K562 (cell line): ENCODE measurements at regions not wholly inside any gene's neighbourhood (a gene's known extent, or its start where the extent isn't known, plus 50 kb on each side); places are given as distances from the start of the nearest gene placed in this dataset.
A peak's percentile ranks its signal among the peaks of the same experiment; 100 is the strongest.

Source experiments
- ATAC-seq: fragments of 200-7000 bp; cut with Tn5 transposase; 3 replicates; pipeline ENCODE4 v1.9.1; 2020; ENCODE audit warnings: moderate library complexity
- BruUV-seq: library from RNA; stranded (reverse); fragments of 400-500 nt; replicated peaks from 2 replicates; lab custom pipeline; 2021; lab: Mats Ljungman, UMichigan
- CTCF ChIA-PET: fragments of 300-600 bp; formaldehyde crosslinking; extraction: SDS; loops from one replicate; lab custom pipeline; 2021; ENCODE audit warnings: low intra/inter-chr PET ratio; lab: Yijun Ruan, JAX
- POLR2A ChIA-PET: fragments of 300-600, 350-650 bp; sonication (Branson Sonifier 250); formaldehyde crosslinking; extraction: SDS; loops from one replicate; lab custom pipeline; 2021; ENCODE audit warnings: antibody characterized with exemption, inconsistent platforms; lab: Yijun Ruan, JAX
- DNase-seq, 4 experiments: peaks; one replicate each; pipeline versions ENCODE4 v3.0.0 to v3.0.0-alpha.2; 2011 to 2018; ENCODE audit warnings: low spot score in 3 of 4, mixed read lengths in 3 of 4; ENCODE audit errors: extremely low read depth in 1 of 4
- FAIRE-seq: peaks from 2 replicates; lab custom pipeline; 2011; peaks lifted over from hg19 to GRCh38; lab: Jason Lieb, UNC
- H2AFZ ChIP-seq: 2 replicates; pipeline ENCODE4 v1.6.0; 2011; ENCODE audit warnings: low read depth, low read length, control low read depth, inconsistent platforms
- H3K27ac ChIP-seq: fragments of 200-600 bp; 3 replicates; pipeline ENCODE4 v1.8.0; 2011; ENCODE audit warnings: low read depth, mild to moderate bottlenecking, control low read depth, inconsistent platforms, low read length, moderate library complexity, mixed read lengths; ENCODE audit errors: extremely low read depth
- H3K27me3 ChIP-seq, 2 experiments: fragments of 300-600 bp in 1 of 2; 2 replicates in 1 of 2; 3 replicates in 1 of 2; pipeline versions ENCODE4 v1.6.0 to v1.8.0; 2011; ENCODE audit warnings: inconsistent platforms in 2 of 2, low read length in 2 of 2, mild to moderate bottlenecking in 1 of 2, mixed read lengths in 1 of 2, moderate library complexity in 1 of 2; ENCODE audit not compliant: control insufficient read depth in 2 of 2, insufficient read depth in 2 of 2
- H3K36me3 ChIP-seq: fragments of 300-600 bp; 3 replicates; pipeline ENCODE4 v1.8.0; 2011; ENCODE audit warnings: mild to moderate bottlenecking, low read length, inconsistent platforms; ENCODE audit not compliant: control insufficient read depth, insufficient read depth
- H3K4me1 ChIP-seq, 2 experiments: fragments of 200-600 bp in 1 of 2; replicated peaks in 1 of 2; 2 replicates in 1 of 2; 3 replicates in 1 of 2; pipeline versions ENCODE4 v1.5.1 to v1.8.0; 2011; ENCODE audit warnings: inconsistent platforms in 2 of 2, low read length in 2 of 2, mild to moderate bottlenecking in 1 of 2, mixed read lengths in 1 of 2, moderate library complexity in 1 of 2; ENCODE audit not compliant: control insufficient read depth in 2 of 2, insufficient read depth in 2 of 2
- H3K4me2 ChIP-seq: 2 replicates; pipeline ENCODE4 v1.6.1; 2011; ENCODE audit warnings: low read length, control low read depth, inconsistent platforms, mixed read lengths; ENCODE audit not compliant: insufficient read depth
- H3K4me3 ChIP-seq: fragments of 200-600 bp; sonication (generic), shearing (Covaris generic); 2 replicates; pipeline ENCODE4 v1.5.1; 2016; ENCODE audit warnings: control low read depth, inconsistent platforms
- H3K79me2 ChIP-seq: fragments of 200-600 bp; 3 replicates; pipeline ENCODE4 v1.8.0; 2011; ENCODE audit warnings: low read length, inconsistent platforms; ENCODE audit not compliant: control insufficient read depth, insufficient read depth
- H3K9ac ChIP-seq, 2 experiments: 2 replicates each; pipeline versions ENCODE4 v1.6.0 to v1.6.1; 2011; ENCODE audit warnings: low read depth in 2 of 2, low read length in 2 of 2, control low read depth in 1 of 2, inconsistent platforms in 1 of 2, mild to moderate bottlenecking in 1 of 2, mixed read lengths in 1 of 2; ENCODE audit not compliant: insufficient read depth in 1 of 2
- H3K9me1 ChIP-seq: one replicate; pipeline ENCODE4 v1.6.0; 2011; ENCODE audit warnings: inconsistent platforms, mild to moderate bottlenecking, low read length, moderate library complexity; ENCODE audit not compliant: control insufficient read depth, insufficient read depth
- H3K9me3 ChIP-seq: replicated peaks from 2 replicates; pipeline ENCODE4 v1.5.1; 2011; ENCODE audit warnings: low read depth, low read length, inconsistent platforms; ENCODE audit not compliant: control insufficient read depth, insufficient read depth
- H4K20me1 ChIP-seq: replicated peaks from 2 replicates; pipeline ENCODE4 v1.6.1; 2011; ENCODE audit warnings: low read length, inconsistent platforms, mixed read lengths; ENCODE audit not compliant: control insufficient read depth, insufficient read depth
- BCOR ChIP-seq: fragments of 450-650 bp; IDR thresholded peaks from 2 replicates; pipeline ENCODE4 v1.6.1; 2016
- CEBPG ChIP-seq, 3 experiments: fragments of 200-800 bp in 1 of 3; sonication (Bioruptor generic) in 1 of 3; sonication (generic) in 1 of 3; formaldehyde crosslinking in 1 of 3; IDR thresholded peaks in 2 of 3; conservative IDR thresholded peaks in 1 of 3; 2 replicates each; pipeline versions ENCODE4 v1.6.1 to v1.8.0; 2016 to 2022; ENCODE audit warnings: missing compliant biosample characterization in 2 of 3, missing genetic modification characterization in 2 of 3, mild to moderate bottlenecking in 1 of 3, missing genetic modification reagents in 1 of 3
- EP300 ChIP-seq: IDR thresholded peaks from 2 replicates; pipeline ENCODE4 v1.6.1; 2012; ENCODE audit warnings: low read length, improper control_type of control experiment
- FOXJ2 ChIP-seq: fragments of 200-800 bp; sonication (Bioruptor generic); IDR thresholded peaks from 2 replicates; pipeline ENCODE4 v1.6.1; 2016; ENCODE audit warnings: missing genetic modification characterization, missing compliant biosample characterization
- RBM25 ChIP-seq: fragments of 200-400 bp; formaldehyde crosslinking; IDR thresholded peaks from 2 replicates; pipeline ENCODE4 v1.6.1; 2018; ENCODE audit warnings: low read length, low read depth, moderate library complexity; ENCODE audit not compliant: severe bottlenecking
- WGBS: fragments of 100-300 bp; shearing (Covaris generic); methylation state at CpG from one replicate; pipeline ENCODE4 v1.1.6; 2016; ENCODE audit warnings: low coverage, mixed read lengths; ENCODE audit not compliant: insufficient coverage; ENCODE audit errors: missing lambda C conversion rate; 5-methylcytosine and 5-hydroxymethylcytosine counted together
- in situ Hi-C: fragments of 300-500 bp; cut with MboI; formaldehyde crosslinking; loops from 4 replicates; pipeline ENCODE4 v1.15.0; 2018; ENCODE audit warnings: inconsistent platforms, mixed read lengths
- intact Hi-C: fragments of 100-400 bp; cut with micrococcal nuclease; formaldehyde crosslinking; loops from 2 replicates; pipeline ENCODE4 v1.14.2; 2022
- TF ChIP-seq, protein P1 (sequence below), 2 experiments: fragments of 250-450 bp in 1 of 2; fragments of 450-650 bp in 1 of 2; sonication (Bioruptor Pico) in 1 of 2; IDR thresholded peaks; 2 replicates each; pipeline versions ENCODE4 v1.6.1 to v1.8.0; 2016 to 2021; ENCODE audit warnings: mild to moderate bottlenecking in 2 of 2, moderate library complexity in 2 of 2, missing compliant biosample characterization in 1 of 2, missing genetic modification characterization in 1 of 2

DNA sequence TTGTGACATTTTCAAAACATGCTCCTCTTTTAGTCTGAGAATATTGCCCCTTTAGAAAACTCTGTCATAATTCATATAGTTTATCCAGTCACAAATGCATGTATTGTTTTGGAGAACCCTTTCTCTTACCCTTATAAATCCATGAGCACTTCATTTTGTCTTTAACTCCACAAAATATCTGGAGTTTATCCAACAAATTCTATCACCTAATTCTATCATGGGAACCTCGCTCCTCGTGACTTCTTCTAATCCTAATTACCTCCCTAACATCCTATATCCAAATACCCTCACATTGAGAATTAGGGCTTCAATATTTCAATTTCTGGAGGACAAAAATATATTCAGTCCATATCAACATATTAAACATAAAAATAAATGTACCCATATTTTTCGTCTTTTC, 1565.9 kb downstream of the ARAP2 start (continued):
- no peak for TF ChIP-seq RBM25
- TF ChIP-seq, protein P1, sequence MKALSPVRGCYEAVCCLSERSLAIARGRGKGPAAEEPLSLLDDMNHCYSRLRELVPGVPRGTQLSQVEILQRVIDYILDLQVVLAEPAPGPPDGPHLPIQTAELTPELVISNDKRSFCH (CRISPR knock-in tag; IDR thresholded peaks at IDR 0.05): no peak
- TF ChIP-seq, protein P1 (tag; IDR thresholded peaks at IDR 0.05): no peak
- no peak for TF ChIP-seq EP300
- TF ChIP-seq BCOR: no peak

DNA sequence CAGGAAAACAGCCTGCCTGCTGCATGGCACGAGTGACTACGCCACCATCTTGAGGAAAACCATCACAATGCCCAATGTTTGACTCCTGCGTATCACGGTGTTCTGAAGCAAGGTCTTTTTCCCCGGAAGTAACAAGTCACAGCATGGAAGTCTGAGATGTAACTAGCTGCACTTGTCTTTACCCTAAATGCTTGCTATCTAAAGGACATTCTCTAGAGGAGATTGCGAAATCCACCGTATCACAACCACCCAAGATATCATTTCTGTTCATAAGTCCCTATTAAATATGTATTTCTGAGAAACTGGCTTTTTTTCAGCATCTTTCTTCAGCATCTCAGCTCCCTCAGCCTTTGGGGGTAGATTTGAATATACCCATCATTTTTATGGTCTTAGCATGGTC, 1565.1 kb downstream of the ARAP2 start:
- no TSS peak for BruUV-seq
- intact Hi-C loops: no loop called here
- H4K20me1 ChIP-seq: no peaks in the 10 kb centered on the region
- no peaks in the 10 kb centered on the region; the same call in 1 of the 2 replicates for H3K9me3 ChIP-seq
- no peak for DNase-seq
- no peaks in the 10 kb centered on the region for H3K79me2 ChIP-seq
- no peak for TF ChIP-seq FOXJ2 (tag)
- no peak for TF ChIP-seq CEBPG (CRISPR knock-in tag; IDR thresholded peaks at IDR 0.05)
- TF ChIP-seq CEBPG (tag; conservative IDR thresholded peaks at IDR 0.05 in 1 of 2, IDR thresholded peaks at IDR 0.05 in 1 of 2): peak in 1 of 2 experiments; percentile 34; a peak in 1 of 4 replicates
- TF ChIP-seq, all 486 proteins: peak for 1
- Histone ChIP-seq H3K4me2 (no peak overlapping the region), H3K27ac (no peak overlapping the region), H3K4me3 (no peak overlapping the region), H3K4me1 (no peaks in the 10 kb centered on the region), H3K9ac (no peak overlapping the region), H3K9me1 (no peaks in the 10 kb centered on the region), H3K36me3 (no peaks in the 10 kb centered on the region), H2AFZ (no peak overlapping the region), H3K27me3 (no peaks in the 10 kb centered on the region)
- ChIA-PET CTCF (no interaction called here), POLR2A (no interaction called here)
- 2% methylated on average over 7 of the region's 7 CpGs for WGBS
- in situ Hi-C loops: no loop called here
- ATAC-seq: no peak
- FAIRE-seq: no peak
